ENCODE measurements at regions not wholly inside any gene's neighbourhood (a gene's known extent, or its start where the extent isn't known, plus 50 kb on each side); places are given as distances from the start of the nearest gene placed in this dataset.

DNA sequence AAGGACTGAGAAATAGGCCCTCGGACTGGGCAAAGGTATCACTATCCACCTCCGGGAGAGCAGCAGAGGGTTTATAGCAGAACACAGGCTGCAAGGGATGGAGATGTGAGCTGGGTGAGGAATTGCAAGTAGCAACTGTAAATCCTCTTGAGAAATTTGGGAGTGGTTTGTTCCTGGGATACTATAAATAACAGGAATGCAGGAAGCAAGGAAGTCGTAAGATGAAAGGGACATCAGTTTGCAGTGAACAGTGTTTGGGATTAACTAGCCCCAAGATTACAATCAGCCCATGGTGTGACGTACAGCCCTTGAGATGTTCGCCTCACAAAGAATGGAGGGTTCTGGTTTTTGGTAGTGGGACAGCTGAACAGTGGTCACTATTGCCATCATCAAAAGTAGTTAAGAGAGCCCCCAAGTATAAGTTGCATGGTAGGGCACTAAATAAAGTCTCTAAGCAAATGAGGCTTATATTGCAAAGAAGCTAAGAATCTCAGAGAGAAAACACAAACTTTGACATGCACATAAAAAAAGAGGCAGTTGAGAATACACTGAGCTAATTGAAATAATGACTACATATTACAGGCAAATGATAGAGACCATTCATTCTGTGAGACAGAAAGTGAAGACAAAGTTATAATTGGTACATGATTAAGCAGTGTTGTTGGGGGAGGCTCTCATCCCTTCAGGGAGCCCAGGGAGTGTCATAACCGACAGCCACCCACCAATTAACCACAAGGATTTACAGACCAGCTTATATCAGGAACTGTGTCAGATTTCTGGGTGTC is 362.5 kb upstream of the ACVR2A start (continued):
- no peak for TF ChIP-seq REST (IDR thresholded peaks at IDR 0.05; ENCODE audit: unreplicated experiment)
- no peak for TF ChIP-seq NANOG (IDR thresholded peaks at IDR 0.05; ENCODE audit: borderline replicate concordance)
- TF ChIP-seq STAT1 (IDR thresholded peaks at IDR 0.05; ENCODE audit: unreplicated experiment) = no peak
- TF ChIP-seq JUNB (IDR thresholded peaks at IDR 0.05; ENCODE audit: unreplicated experiment) = no peak
- no peak for TF ChIP-seq POLR2AphosphoS5 (IDR thresholded peaks at IDR 0.05; ENCODE audit: low read depth)
- no peak for TF ChIP-seq ZNF331 (CRISPR knock-in tag; IDR thresholded peaks at IDR 0.05; ENCODE audit: low read depth)
- TF ChIP-seq CTCF (conservative IDR thresholded peaks at IDR 0.05; ENCODE audit: low read depth in 2 of 2) = no peak
- TF ChIP-seq EZH2phosphoT487 (IDR thresholded peaks at IDR 0.05; ENCODE audit: unreplicated experiment) = no peak
- no peak for TF ChIP-seq EZH2 (IDR thresholded peaks at IDR 0.05; ENCODE audit: low read depth, unreplicated experiment)

- Histone ChIP-seq H2AFZ (no peak overlapping the region), H3K9me2 (ENCODE audit: insufficient read depth) (peaks cover 16% of the 10 kb centered on the region), H3K4me1 (ENCODE audit: insufficient read depth) (peaks cover 14% of the 10 kb centered on the region; the same call in 1 of the 2 replicates), H3K36me3 (ENCODE audit: insufficient read depth) (no peaks in the 10 kb centered on the region), H3K27ac (ENCODE audit: low read depth) (no peak overlapping the region), H3K27me3 (ENCODE audit: insufficient read depth) (no peaks in the 10 kb centered on the region), H3F3A (replicated peaks; ENCODE audit: low read depth) (no peaks in the 10 kb centered on the region), H4K20me1 (replicated peaks; ENCODE audit: insufficient read depth) (no peaks in the 10 kb centered on the region), H3K4me2 (no peak overlapping the region), H3K79me2 (replicated peaks; ENCODE audit: insufficient read depth) (no peaks in the 10 kb centered on the region), H3K4me3 (no peak overlapping the region)
- H3K27ac Mint-ChIP-seq = no peak overlapping the region
- no peak overlapping the region for H3K4me3 Mint-ChIP-seq
- TF ChIP-seq CREB1 (CRISPR knock-in tag; IDR thresholded peaks at IDR 0.05; ENCODE audit: low read depth) (no peak), EZH2 (IDR thresholded peaks at IDR 0.05; ENCODE audit: low read depth, unreplicated experiment) (no peak), ZNF462 (CRISPR knock-in tag; IDR thresholded peaks at IDR 0.05) (no peak), JUNB (IDR thresholded peaks at IDR 0.05; ENCODE audit: unreplicated experiment) (no peak), EZH2phosphoT487 (IDR thresholded peaks at IDR 0.05; ENCODE audit: unreplicated experiment) (no peak)
- H3K36me3 Mint-ChIP-seq (ENCODE audit: low read depth) = no peaks in the 10 kb centered on the region
- no peaks in the 10 kb centered on the region for H3K9me3 Mint-ChIP-seq
- ATAC-seq = no peak
- DNase-seq (ENCODE audit: low spot score) = no peak
- peaks cover 7% of the 10 kb centered on the region; the same call in 2 of the 3 replicates for H3K4me1 Mint-ChIP-seq
- H3K27me3 Mint-ChIP-seq (ENCODE audit: insufficient read depth, low read depth, poor library complexity) = no peaks in the 10 kb centered on the region
These were observed 365.5 kb upstream of the ACVR2A start for GRCh38 chr2:147479358-147479757.

All from GM23338 (cell line).